ENCODE measurements at regions not wholly inside any gene's neighbourhood (a gene's known extent, or its start where the extent isn't known, plus 50 kb on each side); places are given as distances from the start of the nearest gene placed in this dataset.

DNA sequence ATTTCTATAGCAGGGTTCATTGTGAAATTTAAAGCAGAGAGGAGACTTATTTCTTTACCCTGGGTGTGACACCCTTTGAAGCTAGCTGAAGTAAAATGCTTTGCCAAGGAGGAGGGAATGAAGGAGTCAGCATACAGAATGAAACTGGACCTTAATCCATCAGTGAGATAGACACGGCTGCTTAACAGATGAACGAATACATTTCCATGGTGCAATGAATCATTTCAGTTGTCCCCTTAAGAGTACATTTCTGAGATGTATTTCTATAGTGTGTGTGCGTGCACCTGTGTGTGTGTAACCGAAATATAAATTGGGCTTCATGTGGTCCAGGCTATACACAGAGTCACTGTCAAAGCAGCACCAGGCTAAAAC lies 73.8 kb upstream of the CD93 start:
- Histone ChIP-seq H3K4me3 (no peak overlapping the region), H3K27ac (no peak overlapping the region), H3K4me1 (replicated peaks) (no peaks in the 10 kb centered on the region), H3K27me3 (replicated peaks; ENCODE audit: insufficient read depth) (no peaks in the 10 kb centered on the region), H3K36me3 (no peaks in the 10 kb centered on the region), H3K9me3 (no peaks in the 10 kb centered on the region)
- intact Hi-C loops (cut with DNase I): no loop called here
- TF ChIP-seq POLR2AphosphoS5 (IDR thresholded peaks at IDR 0.05) (no peak), POLR2A (IDR thresholded peaks at IDR 0.05) (no peak)
- TF ChIP-seq, protein P1, sequence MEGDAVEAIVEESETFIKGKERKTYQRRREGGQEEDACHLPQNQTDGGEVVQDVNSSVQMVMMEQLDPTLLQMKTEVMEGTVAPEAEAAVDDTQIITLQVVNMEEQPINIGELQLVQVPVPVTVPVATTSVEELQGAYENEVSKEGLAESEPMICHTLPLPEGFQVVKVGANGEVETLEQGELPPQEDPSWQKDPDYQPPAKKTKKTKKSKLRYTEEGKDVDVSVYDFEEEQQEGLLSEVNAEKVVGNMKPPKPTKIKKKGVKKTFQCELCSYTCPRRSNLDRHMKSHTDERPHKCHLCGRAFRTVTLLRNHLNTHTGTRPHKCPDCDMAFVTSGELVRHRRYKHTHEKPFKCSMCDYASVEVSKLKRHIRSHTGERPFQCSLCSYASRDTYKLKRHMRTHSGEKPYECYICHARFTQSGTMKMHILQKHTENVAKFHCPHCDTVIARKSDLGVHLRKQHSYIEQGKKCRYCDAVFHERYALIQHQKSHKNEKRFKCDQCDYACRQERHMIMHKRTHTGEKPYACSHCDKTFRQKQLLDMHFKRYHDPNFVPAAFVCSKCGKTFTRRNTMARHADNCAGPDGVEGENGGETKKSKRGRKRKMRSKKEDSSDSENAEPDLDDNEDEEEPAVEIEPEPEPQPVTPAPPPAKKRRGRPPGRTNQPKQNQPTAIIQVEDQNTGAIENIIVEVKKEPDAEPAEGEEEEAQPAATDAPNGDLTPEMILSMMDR (IDR thresholded peaks at IDR 0.05): no peak
- no peak for DNase-seq (ENCODE audit: low spot score)
- 48% methylated on average over 4 of the region's 4 CpGs for WGBS

DNA sequence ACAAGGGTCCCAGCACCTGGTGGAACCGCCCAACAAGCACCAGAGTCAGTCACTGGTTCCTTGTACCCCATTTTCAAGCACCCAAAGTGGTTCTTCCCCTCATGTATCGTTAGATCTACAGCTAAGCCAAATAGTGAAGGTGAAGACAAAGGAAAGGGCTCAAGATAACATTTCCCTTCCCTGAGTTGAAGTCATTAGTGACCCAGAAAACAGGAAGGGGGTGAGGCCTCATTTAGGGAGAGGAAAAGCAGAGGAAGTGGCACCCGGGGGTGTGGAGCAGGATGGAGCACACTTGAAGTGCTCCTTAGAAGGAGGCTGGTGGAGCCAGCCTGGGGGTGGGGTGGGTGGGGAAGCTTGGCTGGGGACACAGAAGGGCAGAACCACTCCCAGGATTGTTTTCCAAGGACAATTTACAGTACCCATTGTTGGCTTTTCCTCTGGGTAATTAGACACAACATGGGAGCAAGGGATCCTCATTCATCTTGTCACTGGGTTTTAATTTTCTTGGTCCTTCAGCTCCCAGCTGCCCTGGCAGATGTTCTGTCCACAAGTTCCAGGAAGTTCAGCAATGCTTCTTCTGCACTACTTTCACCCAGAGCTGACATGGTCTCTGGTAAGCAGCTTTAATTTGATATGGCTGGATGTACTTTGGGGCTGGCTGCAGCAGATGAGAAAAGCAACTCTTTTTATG lies 73.3 kb upstream of the CD93 start:
- Histone ChIP-seq H3K4me3 (no peak overlapping the region), H3K27me3 (replicated peaks; ENCODE audit: insufficient read depth) (no peaks in the 10 kb centered on the region), H3K9me3 (no peaks in the 10 kb centered on the region), H3K36me3 (no peaks in the 10 kb centered on the region), H3K4me1 (replicated peaks) (no peaks in the 10 kb centered on the region), H3K27ac (no peak overlapping the region)
- DNase-seq (ENCODE audit: low spot score): no peak
- TF ChIP-seq, protein P1 (IDR thresholded peaks at IDR 0.05): no peak
- TF ChIP-seq POLR2A (IDR thresholded peaks at IDR 0.05) (no peak), POLR2AphosphoS5 (IDR thresholded peaks at IDR 0.05) (no peak)
- 73% methylated on average over 3 of the region's 3 CpGs for WGBS
- intact Hi-C loops (cut with DNase I): no loop called here

DNA sequence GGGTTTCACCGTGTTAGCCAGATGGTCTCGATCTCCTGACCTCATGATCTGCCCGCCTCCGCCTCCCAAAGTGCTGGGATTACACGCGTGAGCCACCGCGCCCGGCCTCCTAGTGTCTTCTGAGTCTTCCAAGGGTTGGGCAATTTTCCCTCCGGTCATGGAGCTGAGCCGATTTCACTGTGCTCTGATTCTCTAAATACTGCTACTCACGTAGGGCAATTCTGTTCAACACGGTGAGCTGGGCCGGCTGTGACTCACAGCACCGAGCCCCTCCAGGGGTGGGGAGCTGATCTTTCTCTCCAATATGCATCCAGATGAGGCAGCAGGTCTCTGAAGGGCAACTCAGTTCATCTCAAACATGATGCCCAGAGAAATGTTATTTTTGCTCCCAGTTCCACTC lies 71.6 kb upstream of the CD93 start:
- TF ChIP-seq, protein P1 (IDR thresholded peaks at IDR 0.05): no peak
- TF ChIP-seq POLR2A (IDR thresholded peaks at IDR 0.05): no peak
- no peak for TF ChIP-seq POLR2AphosphoS5 (IDR thresholded peaks at IDR 0.05)
- Histone ChIP-seq H3K9me3 (no peaks in the 10 kb centered on the region), H3K4me3 (no peak overlapping the region), H3K4me1 (replicated peaks) (no peaks in the 10 kb centered on the region), H3K27me3 (replicated peaks; ENCODE audit: insufficient read depth) (no peaks in the 10 kb centered on the region), H3K27ac (no peak overlapping the region), H3K36me3 (no peaks in the 10 kb centered on the region)
- WGBS: 96% methylated on average over 15 of the region's 15 CpGs
- no peak for DNase-seq (ENCODE audit: low spot score)
- intact Hi-C loops (cut with DNase I): no loop called here

DNA sequence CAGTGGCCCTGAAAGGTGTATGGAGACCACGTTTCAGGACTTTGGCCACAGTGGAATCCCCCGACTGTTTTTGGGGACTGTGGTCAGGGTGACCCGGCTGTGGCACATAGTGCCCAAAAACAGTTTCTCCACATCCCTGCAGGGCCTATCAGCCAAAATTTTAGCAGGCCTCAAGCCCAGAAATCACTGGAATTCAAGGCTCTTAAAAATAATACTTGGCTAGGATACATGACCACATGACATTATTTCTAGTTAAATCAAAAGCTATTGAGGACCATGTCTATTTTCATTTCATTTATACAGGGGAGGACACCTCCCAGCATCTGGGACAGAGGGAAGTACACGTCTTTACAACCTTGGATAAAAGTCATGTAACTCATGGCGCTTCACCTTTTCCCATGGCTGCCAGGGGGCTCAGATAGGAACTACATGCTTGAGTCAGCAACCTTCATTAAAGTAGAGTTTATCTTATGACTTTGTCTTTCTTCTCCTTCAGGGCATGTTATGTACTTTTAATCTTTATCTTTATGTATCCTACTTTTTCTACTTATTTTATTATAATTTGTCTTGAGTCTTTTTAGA lies 70.8 kb upstream of the CD93 start:
- Histone ChIP-seq H3K4me3 (no peak overlapping the region), H3K9me3 (no peaks in the 10 kb centered on the region), H3K36me3 (no peaks in the 10 kb centered on the region), H3K27ac (no peak overlapping the region), H3K27me3 (replicated peaks; ENCODE audit: insufficient read depth) (no peaks in the 10 kb centered on the region), H3K4me1 (replicated peaks) (no peaks in the 10 kb centered on the region)
- DNase-seq (ENCODE audit: low spot score): no peak
- WGBS: 87% methylated on average over 5 of the region's 5 CpGs
- intact Hi-C loops (cut with DNase I): no loop called here
- TF ChIP-seq, protein P1 (IDR thresholded peaks at IDR 0.05): no peak
- TF ChIP-seq POLR2A (IDR thresholded peaks at IDR 0.05) (no peak), POLR2AphosphoS5 (IDR thresholded peaks at IDR 0.05) (no peak)
